ENCODE measurements at regions not wholly inside any gene's neighbourhood (a gene's known extent, or its start where the extent isn't known, plus 50 kb on each side); places are given as distances from the start of the nearest gene placed in this dataset.

GRCh38 chr7:42407021-42407710 is 170.2 kb upstream of the GLI3 start:
- TF ChIP-seq POLR2A (IDR thresholded peaks at IDR 0.05; ENCODE audit: low read depth, low read length) (no peak), TAF1 (IDR thresholded peaks at IDR 0.05; ENCODE audit: low read depth, low read length) (no peak), POU2F2 (IDR thresholded peaks at IDR 0.05; ENCODE audit: low read depth, low read length) (no peak), PAX5 (IDR thresholded peaks at IDR 0.05; ENCODE audit: insufficient read depth, low read length, severe bottlenecking) (no peak), SPI1 (IDR thresholded peaks at IDR 0.05; ENCODE audit: low read depth, low read length) (no peak), POLR2AphosphoS5 (IDR thresholded peaks at IDR 0.05; ENCODE audit: low read depth, low read length) (no peak)
- DNase-seq (ENCODE audit: insufficient read length, low spot score) (no peak), FAIRE-seq (no peak)

DNA sequence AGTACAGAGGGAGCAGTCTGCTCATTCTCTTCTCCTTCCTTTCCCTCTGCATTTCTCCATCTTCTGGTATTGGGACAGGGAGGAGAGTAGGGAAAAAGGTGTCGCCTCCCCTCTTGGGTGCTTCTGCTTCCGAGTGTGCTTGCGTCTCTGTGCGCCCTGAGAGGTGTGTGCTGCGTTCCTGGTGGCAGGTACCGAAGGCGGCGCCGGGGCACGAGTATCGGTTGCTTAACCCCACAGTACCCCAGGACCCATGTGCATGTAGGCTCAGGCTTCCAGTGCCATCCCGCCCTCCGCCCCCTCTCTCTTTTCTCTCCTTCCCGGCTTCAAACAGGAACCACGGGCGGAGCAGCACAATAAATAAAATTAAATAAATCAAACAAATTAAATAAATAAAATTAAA is 169.3 kb upstream of the GLI3 start:
- DNase-seq (ENCODE audit: insufficient read length, low spot score) (no peak), FAIRE-seq (no peak)
- no peak for TF ChIP-seq POLR2AphosphoS5 (IDR thresholded peaks at IDR 0.05; ENCODE audit: low read depth, low read length)
- TF ChIP-seq PAX5 (IDR thresholded peaks at IDR 0.05; ENCODE audit: insufficient read depth, low read length, severe bottlenecking), result no peak
- TF ChIP-seq SPI1 (IDR thresholded peaks at IDR 0.05; ENCODE audit: low read depth, low read length), result no peak
- TF ChIP-seq TAF1 (IDR thresholded peaks at IDR 0.05; ENCODE audit: low read depth, low read length), result no peak
- TF ChIP-seq POU2F2 (IDR thresholded peaks at IDR 0.05; ENCODE audit: low read depth, low read length), result no peak
- no peak for TF ChIP-seq POLR2A (IDR thresholded peaks at IDR 0.05; ENCODE audit: low read depth, low read length)

DNA sequence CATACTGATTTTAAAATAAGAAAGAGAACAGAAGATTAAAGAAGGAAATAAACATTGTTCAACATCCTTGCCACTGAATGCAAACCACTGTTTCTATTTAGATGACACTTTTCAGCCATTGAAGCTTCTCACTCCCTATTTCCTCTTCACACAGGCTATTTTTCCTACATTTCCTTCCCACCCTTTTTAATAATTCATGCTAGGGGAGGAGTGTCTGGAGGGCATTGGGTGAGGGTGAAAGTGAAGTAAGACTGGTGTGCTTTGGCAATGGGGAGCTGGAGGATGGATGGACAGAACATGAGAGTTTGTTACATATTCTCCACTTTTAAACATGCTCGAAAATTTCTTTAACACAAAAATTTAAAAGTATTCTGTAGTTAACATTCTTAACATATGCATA is 168.8 kb upstream of the GLI3 start:
- FAIRE-seq, result no peak
- TF ChIP-seq POU2F2 (IDR thresholded peaks at IDR 0.05; ENCODE audit: low read depth, low read length), result no peak
- no peak for TF ChIP-seq TAF1 (IDR thresholded peaks at IDR 0.05; ENCODE audit: low read depth, low read length)
- no peak for DNase-seq (ENCODE audit: insufficient read length, low spot score)

- DNase-seq (ENCODE audit: insufficient read length, low spot score), result no peak
- FAIRE-seq, result no peak
- TF ChIP-seq SPI1 (IDR thresholded peaks at IDR 0.05; ENCODE audit: low read depth, low read length) (no peak), TAF1 (IDR thresholded peaks at IDR 0.05; ENCODE audit: low read depth, low read length) (no peak)
These were observed 166.8 kb upstream of the GLI3 start for GRCh38 chr7:42403831-42404230.

DNA sequence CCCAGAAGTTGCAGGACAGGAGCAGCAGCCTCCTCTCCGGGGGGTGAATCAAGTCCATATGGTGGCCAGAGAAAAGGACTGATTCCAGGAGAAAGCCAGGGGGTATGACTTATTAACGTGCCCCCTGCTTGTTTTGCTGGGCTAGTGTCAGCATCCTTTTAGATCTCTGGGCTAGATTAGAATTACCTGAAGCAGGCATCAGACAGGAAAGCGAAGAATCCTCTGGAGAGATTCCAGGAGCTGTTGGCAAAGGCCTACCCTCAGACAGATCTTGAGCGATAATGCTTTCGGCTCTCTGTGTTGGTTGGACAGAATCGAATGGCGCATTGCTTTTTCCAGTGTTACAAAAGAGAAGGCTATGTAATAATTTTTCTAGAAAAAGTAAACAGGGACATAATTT is 164.0 kb upstream of the GLI3 start:
- no peak for TF ChIP-seq TAF1 (IDR thresholded peaks at IDR 0.05; ENCODE audit: low read depth, low read length)
- TF ChIP-seq POLR2A (IDR thresholded peaks at IDR 0.05; ENCODE audit: low read depth, low read length), result no peak
- no peak for TF ChIP-seq POLR2AphosphoS5 (IDR thresholded peaks at IDR 0.05; ENCODE audit: low read depth, low read length)
- TF ChIP-seq POU2F2 (IDR thresholded peaks at IDR 0.05; ENCODE audit: low read depth, low read length), result no peak
- TF ChIP-seq PAX5 (IDR thresholded peaks at IDR 0.05; ENCODE audit: insufficient read depth, low read length, severe bottlenecking), result no peak
- no peak for TF ChIP-seq SPI1 (IDR thresholded peaks at IDR 0.05; ENCODE audit: low read depth, low read length)

DNA sequence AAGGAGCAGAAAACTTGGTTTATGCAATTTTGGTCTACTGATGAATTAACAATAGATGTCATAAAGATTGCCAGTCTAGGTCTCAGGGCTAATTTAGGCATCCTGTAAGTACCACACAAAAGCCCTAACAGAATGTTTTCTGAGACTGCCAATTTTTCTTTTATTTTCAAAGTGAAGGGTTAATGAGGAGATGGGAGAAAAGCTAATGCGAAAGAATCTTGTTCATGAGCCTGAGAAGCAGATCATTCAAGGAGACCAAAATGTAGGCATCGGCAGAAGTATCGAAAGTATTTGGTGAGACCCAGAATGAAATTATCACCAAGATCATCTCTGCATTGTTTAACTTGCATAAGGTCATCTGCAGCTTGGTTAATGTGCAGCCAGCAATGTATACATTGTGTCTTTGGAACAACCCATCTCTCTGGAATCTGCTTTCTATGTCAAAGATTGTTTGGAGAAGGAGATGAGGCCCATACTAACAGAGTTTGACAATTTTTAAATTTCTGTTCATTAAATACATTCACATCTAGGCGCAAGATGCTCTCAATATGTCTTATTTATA is 163.3 kb upstream of the GLI3 start:
- no peak for FAIRE-seq
- TF ChIP-seq SPI1 (IDR thresholded peaks at IDR 0.05; ENCODE audit: low read depth, low read length) (no peak), TAF1 (IDR thresholded peaks at IDR 0.05; ENCODE audit: low read depth, low read length) (no peak), POLR2A (IDR thresholded peaks at IDR 0.05; ENCODE audit: low read depth, low read length) (no peak), POLR2AphosphoS5 (IDR thresholded peaks at IDR 0.05; ENCODE audit: low read depth, low read length) (no peak), PAX5 (IDR thresholded peaks at IDR 0.05; ENCODE audit: insufficient read depth, low read length, severe bottlenecking) (no peak), POU2F2 (IDR thresholded peaks at IDR 0.05; ENCODE audit: low read depth, low read length) (no peak)

More for the DNA sequence above, 164.0 kb upstream of the GLI3 start:
- DNase-seq (ENCODE audit: insufficient read length, low spot score), result no peak
- no peak for FAIRE-seq

GRCh38 chr7:42395607-42396006 is 158.6 kb upstream of the GLI3 start:
- DNase-seq (ENCODE audit: insufficient read length, low spot score) (no peak), FAIRE-seq (no peak)
- TF ChIP-seq TAF1 (IDR thresholded peaks at IDR 0.05; ENCODE audit: low read depth, low read length) (no peak), POLR2AphosphoS5 (IDR thresholded peaks at IDR 0.05; ENCODE audit: low read depth, low read length) (no peak), POU2F2 (IDR thresholded peaks at IDR 0.05; ENCODE audit: low read depth, low read length) (no peak), PAX5 (IDR thresholded peaks at IDR 0.05; ENCODE audit: insufficient read depth, low read length, severe bottlenecking) (no peak), POLR2A (IDR thresholded peaks at IDR 0.05; ENCODE audit: low read depth, low read length) (no peak), SPI1 (IDR thresholded peaks at IDR 0.05; ENCODE audit: low read depth, low read length) (no peak)

More for the DNA sequence above, 163.3 kb upstream of the GLI3 start:
- no peak for DNase-seq (ENCODE audit: insufficient read length, low spot score)

GRCh38 chr7:42392826-42393225 is 155.8 kb upstream of the GLI3 start:
- FAIRE-seq, result no peak
- DNase-seq (ENCODE audit: insufficient read length, low spot score), result no peak
- TF ChIP-seq POU2F2 (IDR thresholded peaks at IDR 0.05; ENCODE audit: low read depth, low read length), result no peak
- no peak for TF ChIP-seq PAX5 (IDR thresholded peaks at IDR 0.05; ENCODE audit: insufficient read depth, low read length, severe bottlenecking)
- no peak for TF ChIP-seq POLR2A (IDR thresholded peaks at IDR 0.05; ENCODE audit: low read depth, low read length)
- no peak for TF ChIP-seq TAF1 (IDR thresholded peaks at IDR 0.05; ENCODE audit: low read depth, low read length)
- no peak for TF ChIP-seq POLR2AphosphoS5 (IDR thresholded peaks at IDR 0.05; ENCODE audit: low read depth, low read length)
- no peak for TF ChIP-seq SPI1 (IDR thresholded peaks at IDR 0.05; ENCODE audit: low read depth, low read length)

- DNase-seq (ENCODE audit: insufficient read length, low spot score), result no peak
- no peak for FAIRE-seq
- TF ChIP-seq TAF1 (IDR thresholded peaks at IDR 0.05; ENCODE audit: low read depth, low read length), result no peak
- TF ChIP-seq POLR2A (IDR thresholded peaks at IDR 0.05; ENCODE audit: low read depth, low read length), result no peak
- TF ChIP-seq PAX5 (IDR thresholded peaks at IDR 0.05; ENCODE audit: insufficient read depth, low read length, severe bottlenecking), result no peak
- no peak for TF ChIP-seq POU2F2 (IDR thresholded peaks at IDR 0.05; ENCODE audit: low read depth, low read length)
- TF ChIP-seq SPI1 (IDR thresholded peaks at IDR 0.05; ENCODE audit: low read depth, low read length), result no peak
- no peak for TF ChIP-seq POLR2AphosphoS5 (IDR thresholded peaks at IDR 0.05; ENCODE audit: low read depth, low read length)
These were observed 152.7 kb upstream of the GLI3 start for GRCh38 chr7:42389697-42390096.

GRCh38 chr7:42385912-42386311 is 148.9 kb upstream of the GLI3 start:
- no peak for FAIRE-seq

More at GRCh38 chr7:42385912-42386311, 148.9 kb upstream of the GLI3 start:
- TF ChIP-seq POU2F2 (IDR thresholded peaks at IDR 0.05; ENCODE audit: low read depth, low read length) (no peak), POLR2AphosphoS5 (IDR thresholded peaks at IDR 0.05; ENCODE audit: low read depth, low read length) (no peak), PAX5 (IDR thresholded peaks at IDR 0.05; ENCODE audit: insufficient read depth, low read length, severe bottlenecking) (no peak), TAF1 (IDR thresholded peaks at IDR 0.05; ENCODE audit: low read depth, low read length) (no peak), POLR2A (IDR thresholded peaks at IDR 0.05; ENCODE audit: low read depth, low read length) (no peak), SPI1 (IDR thresholded peaks at IDR 0.05; ENCODE audit: low read depth, low read length) (no peak)
- DNase-seq (ENCODE audit: insufficient read length, low spot score), result no peak
